WTC11 (cell line): ENCODE measurements at regions not wholly inside any gene's neighbourhood (a gene's known extent, or its start where the extent isn't known, plus 50 kb on each side); places are given as distances from the start of the nearest gene placed in this dataset.

Experiments
- ATAC-seq: fragments of 200-7000 bp; cut with Tn5 transposase; 2 replicates; pipeline ENCODE4 v1.10.0; 2021; ENCODE audit warnings: mild to moderate bottlenecking, moderate library complexity
- CTCF ChIA-PET: fragments of 300-600 bp; sonication (Branson Sonifier 250); formaldehyde crosslinking; loops from one replicate; lab custom pipeline; 2021; ENCODE audit warnings: antibody characterized with exemption; lab: Charles Lee
- POLR2A ChIA-PET: fragments of 350-600 bp; sonication (Branson Sonifier 250); formaldehyde crosslinking; loops from one replicate; lab custom pipeline; 2021; ENCODE audit warnings: antibody characterized with exemption; lab: Charles Lee
- DNase-seq: peaks from one replicate; pipeline ENCODE4 v3.0.0; 2021; ENCODE audit warnings: low spot score
- H3K27ac Mint-ChIP-seq: 2 replicates; pipeline ENCODE4 v1.8.0; 2021; ENCODE audit warnings: mixed read lengths
- H3K27me3 Mint-ChIP-seq: 2 replicates; pipeline ENCODE4 v1.8.0; 2021; ENCODE audit warnings: low read depth, mild to moderate bottlenecking, moderate library complexity, mixed read lengths
- H3K36me3 Mint-ChIP-seq: 2 replicates; pipeline ENCODE4 v1.8.0; 2021; ENCODE audit warnings: mixed read lengths
- H3K4me1 Mint-ChIP-seq: 2 replicates; pipeline ENCODE4 v1.8.0; 2022; ENCODE audit warnings: mixed read lengths
- H3K4me3 Mint-ChIP-seq: 2 replicates; pipeline ENCODE4 v1.8.0; 2021; ENCODE audit warnings: mild to moderate bottlenecking, moderate library complexity, mixed read lengths
- H3K9me3 Mint-ChIP-seq: 2 replicates; pipeline ENCODE4 v1.8.0; 2021; ENCODE audit warnings: mixed read lengths
- AFF4 ChIP-seq: sonication (generic); formaldehyde crosslinking; IDR thresholded peaks from 2 replicates; pipeline ENCODE4 v1.8.1; 2023; ENCODE audit warnings: mild to moderate bottlenecking, missing genetic modification reagents, borderline replicate concordance
- CREB1 ChIP-seq: sonication (generic); formaldehyde crosslinking; IDR thresholded peaks from 2 replicates; pipeline ENCODE4 v1.8.0; 2023; ENCODE audit warnings: mild to moderate bottlenecking, missing genetic modification reagents
- HMGA2 ChIP-seq: fragments of 250-450 bp; sonication (Bioruptor Pico); IDR thresholded peaks from 2 replicates; pipeline ENCODE4 v1.4.0; 2021; ENCODE audit warnings: mild to moderate bottlenecking, moderate library complexity
- KAT7 ChIP-seq: sonication (generic); formaldehyde crosslinking; IDR thresholded peaks from 2 replicates; pipeline ENCODE4 v1.8.1; 2023; ENCODE audit warnings: missing genetic modification reagents, mild to moderate bottlenecking, borderline replicate concordance
- PRRX2 ChIP-seq: fragments of 250-450 bp; sonication (Bioruptor Pico); IDR thresholded peaks from 2 replicates; pipeline ENCODE4 v1.8.0; 2021; ENCODE audit warnings: mild to moderate bottlenecking
- TP53 ChIP-seq: sonication (generic); formaldehyde crosslinking; IDR thresholded peaks from 2 replicates; pipeline ENCODE4 v1.8.1; 2023; ENCODE audit warnings: mild to moderate bottlenecking, missing genetic modification reagents
- USF1 ChIP-seq: sonication (generic); formaldehyde crosslinking; IDR thresholded peaks from 2 replicates; pipeline ENCODE4 v1.8.0; 2022; ENCODE audit warnings: mild to moderate bottlenecking, missing genetic modification reagents
- USF2 ChIP-seq: sonication (generic); formaldehyde crosslinking; IDR thresholded peaks from 2 replicates; pipeline ENCODE4 v1.8.1; 2023; ENCODE audit warnings: mild to moderate bottlenecking, missing genetic modification reagents, moderate library complexity
- TF ChIP-seq, protein P1 (sequence below): sonication (generic); formaldehyde crosslinking; IDR thresholded peaks from 2 replicates; pipeline ENCODE4 v1.8.1; 2022; ENCODE audit warnings: missing genetic modification reagents, borderline replicate concordance
- TF ChIP-seq, protein P2 (sequence below): sonication (generic); formaldehyde crosslinking; conservative IDR thresholded peaks from 2 replicates; pipeline ENCODE4 v1.8.1; 2022; ENCODE audit warnings: mild to moderate bottlenecking, missing genetic modification reagents
- TF ChIP-seq, protein P3 (sequence below): sonication (generic); formaldehyde crosslinking; IDR thresholded peaks from 2 replicates; pipeline ENCODE4 v1.8.0; 2023; ENCODE audit warnings: missing genetic modification reagents
- TF ChIP-seq, protein P4 (sequence below): sonication (generic); formaldehyde crosslinking; IDR thresholded peaks from 2 replicates; pipeline ENCODE4 v1.8.0; 2022; ENCODE audit warnings: mild to moderate bottlenecking, missing genetic modification reagents
- TF ChIP-seq, protein P5 (sequence below): fragments of 250-450 bp; sonication (Bioruptor Pico); IDR thresholded peaks from 2 replicates; pipeline ENCODE4 v1.8.0; 2021; ENCODE audit warnings: mild to moderate bottlenecking

DNA sequence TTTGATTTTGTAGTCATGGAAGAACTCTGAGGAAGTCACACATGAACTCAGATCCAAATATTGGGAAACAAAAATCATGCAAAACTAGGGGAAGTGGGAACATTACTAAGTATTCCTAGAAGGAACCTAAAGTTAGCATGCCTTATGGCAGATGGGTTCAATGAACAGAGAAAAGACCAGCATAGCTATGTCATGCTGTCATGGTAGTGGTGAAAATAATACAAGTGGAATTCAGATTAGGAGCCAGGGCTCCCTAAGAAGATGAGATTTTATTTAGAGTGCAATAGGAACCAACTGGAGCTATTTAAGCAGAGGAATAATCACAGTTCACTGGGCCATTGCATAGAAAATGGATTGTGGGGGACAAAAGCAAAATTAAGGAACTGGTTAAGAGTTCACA is 134.0 kb downstream of the DIO2 start (continued):
- TF ChIP-seq, protein P1, sequence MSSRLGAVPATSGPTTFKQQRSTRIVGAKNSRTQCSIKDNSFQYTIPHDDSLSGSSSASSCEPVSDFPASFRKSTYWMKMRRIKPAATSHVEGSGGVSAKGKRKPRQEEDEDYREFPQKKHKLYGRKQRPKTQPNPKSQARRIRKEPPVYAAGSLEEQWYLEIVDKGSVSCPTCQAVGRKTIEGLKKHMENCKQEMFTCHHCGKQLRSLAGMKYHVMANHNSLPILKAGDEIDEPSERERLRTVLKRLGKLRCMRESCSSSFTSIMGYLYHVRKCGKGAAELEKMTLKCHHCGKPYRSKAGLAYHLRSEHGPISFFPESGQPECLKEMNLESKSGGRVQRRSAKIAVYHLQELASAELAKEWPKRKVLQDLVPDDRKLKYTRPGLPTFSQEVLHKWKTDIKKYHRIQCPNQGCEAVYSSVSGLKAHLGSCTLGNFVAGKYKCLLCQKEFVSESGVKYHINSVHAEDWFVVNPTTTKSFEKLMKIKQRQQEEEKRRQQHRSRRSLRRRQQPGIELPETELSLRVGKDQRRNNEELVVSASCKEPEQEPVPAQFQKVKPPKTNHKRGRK (CRISPR knock-in tag), result no peak
- TF ChIP-seq USF1 (no peak), USF2 (CRISPR knock-in tag) (no peak), PRRX2 (CRISPR knock-in tag) (no peak)

DNA sequence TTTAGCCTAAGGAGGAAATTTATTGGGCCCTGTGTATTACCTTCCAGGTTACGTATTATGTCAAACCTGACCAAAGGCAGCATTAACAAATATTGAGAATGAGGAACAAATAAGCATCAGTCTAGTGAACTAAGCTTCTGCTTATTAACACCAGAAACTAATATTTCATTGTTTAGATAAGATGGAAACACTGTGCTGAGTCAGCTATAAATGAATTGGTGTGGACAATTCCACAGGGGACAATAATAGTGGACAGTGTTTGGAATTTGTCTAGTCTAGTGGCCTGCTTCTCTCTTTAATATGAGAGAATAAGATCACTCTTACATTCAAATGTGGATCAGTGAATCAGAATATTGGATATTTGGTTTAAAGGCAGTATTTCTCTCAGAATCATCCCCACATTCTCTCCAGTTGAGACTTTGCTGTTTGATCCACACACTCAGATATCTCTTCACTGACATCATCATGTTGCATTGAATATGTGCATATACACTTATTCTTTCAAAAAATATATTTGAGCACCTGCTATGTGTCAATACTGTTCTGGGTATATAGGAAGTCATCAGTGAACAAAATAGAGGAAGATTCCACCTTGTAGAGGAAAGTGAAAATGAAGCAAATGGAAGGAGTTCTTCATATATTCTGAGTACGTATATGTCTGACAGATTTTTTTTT is 136.3 kb downstream of the DIO2 start:
- no peak for DNase-seq
- ChIA-PET POLR2A (no interaction called here), CTCF (no interaction called here)
- no peak for ATAC-seq
- no peaks in the 10 kb centered on the region for H3K4me1 Mint-ChIP-seq
- peaks cover 76% of the 10 kb centered on the region for H3K9me3 Mint-ChIP-seq
- H3K4me3 Mint-ChIP-seq, result no peak overlapping the region
- no peak for TF ChIP-seq CREB1 (CRISPR knock-in tag)
- no peak for TF ChIP-seq HMGA2 (CRISPR knock-in tag)
- no peak for TF ChIP-seq USF2 (CRISPR knock-in tag)
- TF ChIP-seq KAT7 (CRISPR knock-in tag), result no peak
- TF ChIP-seq, protein P2, sequence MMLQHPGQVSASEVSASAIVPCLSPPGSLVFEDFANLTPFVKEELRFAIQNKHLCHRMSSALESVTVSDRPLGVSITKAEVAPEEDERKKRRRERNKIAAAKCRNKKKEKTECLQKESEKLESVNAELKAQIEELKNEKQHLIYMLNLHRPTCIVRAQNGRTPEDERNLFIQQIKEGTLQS (CRISPR knock-in tag), result no peak
- no peak for TF ChIP-seq TP53 (CRISPR knock-in tag)
- TF ChIP-seq, protein P3, sequence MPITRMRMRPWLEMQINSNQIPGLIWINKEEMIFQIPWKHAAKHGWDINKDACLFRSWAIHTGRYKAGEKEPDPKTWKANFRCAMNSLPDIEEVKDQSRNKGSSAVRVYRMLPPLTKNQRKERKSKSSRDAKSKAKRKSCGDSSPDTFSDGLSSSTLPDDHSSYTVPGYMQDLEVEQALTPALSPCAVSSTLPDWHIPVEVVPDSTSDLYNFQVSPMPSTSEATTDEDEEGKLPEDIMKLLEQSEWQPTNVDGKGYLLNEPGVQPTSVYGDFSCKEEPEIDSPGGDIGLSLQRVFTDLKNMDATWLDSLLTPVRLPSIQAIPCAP, result no peak
- TF ChIP-seq, protein P4, sequence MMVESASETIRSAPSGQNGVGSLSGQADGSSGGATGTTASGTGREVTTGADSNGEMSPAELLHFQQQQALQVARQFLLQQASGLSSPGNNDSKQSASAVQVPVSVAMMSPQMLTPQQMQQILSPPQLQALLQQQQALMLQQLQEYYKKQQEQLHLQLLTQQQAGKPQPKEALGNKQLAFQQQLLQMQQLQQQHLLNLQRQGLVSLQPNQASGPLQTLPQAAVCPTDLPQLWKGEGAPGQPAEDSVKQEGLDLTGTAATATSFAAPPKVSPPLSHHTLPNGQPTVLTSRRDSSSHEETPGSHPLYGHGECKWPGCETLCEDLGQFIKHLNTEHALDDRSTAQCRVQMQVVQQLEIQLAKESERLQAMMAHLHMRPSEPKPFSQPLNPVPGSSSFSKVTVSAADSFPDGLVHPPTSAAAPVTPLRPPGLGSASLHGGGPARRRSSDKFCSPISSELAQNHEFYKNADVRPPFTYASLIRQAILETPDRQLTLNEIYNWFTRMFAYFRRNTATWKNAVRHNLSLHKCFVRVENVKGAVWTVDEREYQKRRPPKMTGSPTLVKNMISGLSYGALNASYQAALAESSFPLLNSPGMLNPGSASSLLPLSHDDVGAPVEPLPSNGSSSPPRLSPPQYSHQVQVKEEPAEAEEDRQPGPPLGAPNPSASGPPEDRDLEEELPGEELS (CRISPR knock-in tag), result no peak
- TF ChIP-seq, protein P5, sequence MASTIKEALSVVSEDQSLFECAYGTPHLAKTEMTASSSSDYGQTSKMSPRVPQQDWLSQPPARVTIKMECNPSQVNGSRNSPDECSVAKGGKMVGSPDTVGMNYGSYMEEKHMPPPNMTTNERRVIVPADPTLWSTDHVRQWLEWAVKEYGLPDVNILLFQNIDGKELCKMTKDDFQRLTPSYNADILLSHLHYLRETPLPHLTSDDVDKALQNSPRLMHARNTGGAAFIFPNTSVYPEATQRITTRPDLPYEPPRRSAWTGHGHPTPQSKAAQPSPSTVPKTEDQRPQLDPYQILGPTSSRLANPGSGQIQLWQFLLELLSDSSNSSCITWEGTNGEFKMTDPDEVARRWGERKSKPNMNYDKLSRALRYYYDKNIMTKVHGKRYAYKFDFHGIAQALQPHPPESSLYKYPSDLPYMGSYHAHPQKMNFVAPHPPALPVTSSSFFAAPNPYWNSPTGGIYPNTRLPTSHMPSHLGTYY (CRISPR knock-in tag), result no peak
- TF ChIP-seq AFF4 (CRISPR knock-in tag), result no peak
- H3K27me3 Mint-ChIP-seq, result no peaks in the 10 kb centered on the region
- H3K27ac Mint-ChIP-seq, result no peak overlapping the region
- peaks cover 14% of the 10 kb centered on the region for H3K36me3 Mint-ChIP-seq
